HepG2 (cell line): ENCODE measurements at regions not wholly inside any gene's neighbourhood (a gene's known extent, or its start where the extent isn't known, plus 50 kb on each side); places are given as distances from the start of the nearest gene placed in this dataset.
A peak's percentile ranks its signal among the peaks of the same experiment; 100 is the strongest.

ENCODE experiments used
- ARID4A ChIP-seq: sonication (generic); formaldehyde crosslinking; IDR thresholded peaks from 2 replicates; pipeline ENCODE4 v1.5.0; 2020; ENCODE audit warnings: mild to moderate bottlenecking, missing genetic modification reagents, borderline replicate concordance
- CBX5 ChIP-seq: sonication (generic); formaldehyde crosslinking; IDR thresholded peaks from 2 replicates; pipeline ENCODE4 v1.4.0; 2020; ENCODE audit warnings: missing genetic modification reagents, borderline replicate concordance
- FOXA1 ChIP-seq, 2 experiments: fragments of 450-650 bp in 1 of 2; sonication (generic) in 1 of 2; formaldehyde crosslinking in 1 of 2; IDR thresholded peaks; 2 replicates each; pipeline versions ENCODE4 v1.4.0 to v1.6.1; 2016 to 2020; ENCODE audit warnings: missing genetic modification reagents in 1 of 2
- NR2F2 ChIP-seq: IDR thresholded peaks from 2 replicates; pipeline ENCODE4 v1.6.1; 2012; ENCODE audit warnings: low read depth, inconsistent platforms, borderline replicate concordance
- RERE ChIP-seq: IDR thresholded peaks from 2 replicates; pipeline ENCODE4 v1.6.1; 2016; ENCODE audit warnings: low read depth, missing genetic modification reagents, missing compliant biosample characterization
- SMARCC2 ChIP-seq: fragments of 450-650 bp; IDR thresholded peaks from 2 replicates; pipeline ENCODE4 v1.6.1; 2017; ENCODE audit warnings: antibody characterized with exemption, mild to moderate bottlenecking
- TCF12 ChIP-seq, 2 experiments: fragments of 450-650 bp in 1 of 2; sonication (generic) in 1 of 2; formaldehyde crosslinking in 1 of 2; IDR thresholded peaks; 2 replicates each; pipeline versions ENCODE4 v1.6.1 to v1.8.0; 2017 to 2022; ENCODE audit warnings: antibody characterized with exemption in 1 of 2, mild to moderate bottlenecking in 1 of 2, missing genetic modification reagents in 1 of 2, moderate library complexity in 1 of 2
- ZHX2 ChIP-seq, 2 experiments: sonication (generic) in 1 of 2; formaldehyde crosslinking in 1 of 2; IDR thresholded peaks; 2 replicates each; pipeline versions ENCODE4 v1.6.1 to v1.9.0; 2014 to 2022; ENCODE audit warnings: antibody characterized with exemption in 1 of 2, borderline replicate concordance in 1 of 2, inconsistent platforms in 1 of 2, low read depth in 1 of 2, missing genetic modification reagents in 1 of 2

- TF ChIP-seq NR2F2 = peak; percentile 35; the same call in 1 of the 2 replicates
- TF ChIP-seq TCF12 (IDR thresholded peaks at IDR 0.05) = no peak
- no peak for TF ChIP-seq TCF12 (CRISPR knock-in tag; IDR thresholded peaks at IDR 0.05)
- peak; percentile 56; the same call in 1 of the 2 replicates for TF ChIP-seq CBX5 (CRISPR knock-in tag)
- no peak for TF ChIP-seq ZHX2 (IDR thresholded peaks at IDR 0.05; ENCODE audit: low read depth)
- TF ChIP-seq ZHX2 (CRISPR knock-in tag; IDR thresholded peaks at IDR 0.05; ENCODE audit: borderline replicate concordance) = no peak
- TF ChIP-seq ARID4A (CRISPR knock-in tag) = no peak
- TF ChIP-seq SMARCC2 = no peak
- TF ChIP-seq RERE (CRISPR knock-in tag) = peak; percentile 32; the same call in 1 of the 2 replicates
- no peak for TF ChIP-seq FOXA1 (IDR thresholded peaks at IDR 0.05)
- peak; percentile 82 for TF ChIP-seq FOXA1 (CRISPR knock-in tag; IDR thresholded peaks at IDR 0.05)
Observed at GRCh38 chr2:47282621-47283272, 86.4 kb upstream of the EPCAM start (continued).
